ENCODE measurements at regions not wholly inside any gene's neighbourhood (a gene's known extent, or its start where the extent isn't known, plus 50 kb on each side); places are given as distances from the start of the nearest gene placed in this dataset.

GRCh38 chr12:114992443-114992842 is 308.5 kb upstream of the TBX3 start:
- TF ChIP-seq CTCF (conservative IDR thresholded peaks at IDR 0.05) (no peak), ZFX (IDR thresholded peaks at IDR 0.05) (no peak)

Data from C4-2B (cell line).